ENCODE measurements at regions not wholly inside any gene's neighbourhood (a gene's known extent, or its start where the extent isn't known, plus 50 kb on each side); places are given as distances from the start of the nearest gene placed in this dataset.
"Not testable (repeated sequence)": the region's sequence is repeated elsewhere in the genome, so short reads cannot be mapped to it uniquely, and the experiment has no call there.

DNA sequence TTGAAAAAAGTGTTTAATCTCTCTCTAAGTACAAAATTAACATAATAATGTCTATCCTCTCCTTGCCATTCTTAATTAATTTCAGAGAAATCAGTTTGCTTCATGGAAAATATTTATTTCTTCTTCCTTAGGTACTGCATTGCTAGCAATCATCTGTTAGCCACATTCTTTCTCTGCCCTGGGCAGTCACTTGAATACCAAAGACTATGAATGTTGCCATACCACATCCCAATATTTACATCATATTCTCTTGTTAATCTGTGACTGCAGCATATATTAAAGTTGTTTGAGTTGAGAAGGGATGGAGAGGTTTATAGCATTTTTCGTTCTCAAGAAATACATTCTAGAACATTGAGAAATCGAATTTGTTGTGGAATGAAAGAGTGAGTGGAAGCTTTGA lies 672.8 kb downstream of the PCDH7 start:
- no peak for DNase-seq

DNA sequence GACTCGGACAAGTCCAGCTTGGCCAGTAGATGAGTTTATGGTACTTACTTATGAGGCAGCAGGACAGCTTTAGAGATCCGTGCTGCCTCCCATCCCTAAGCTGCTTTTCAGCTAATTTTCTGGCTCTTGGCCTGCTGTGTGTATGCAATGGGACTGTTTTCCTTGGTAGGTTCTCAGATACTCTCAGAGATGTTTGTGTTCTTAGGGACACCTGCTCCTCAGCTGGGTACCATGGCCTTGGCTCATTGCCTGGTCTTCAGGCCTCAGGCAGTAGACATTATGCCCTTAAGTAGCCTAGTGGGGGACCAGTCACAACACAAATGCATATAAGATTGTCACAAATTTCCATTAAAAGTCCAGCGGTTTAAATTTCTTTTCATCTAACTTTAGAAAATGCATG lies 688.0 kb downstream of the PCDH7 start:
- no peak for DNase-seq

DNA sequence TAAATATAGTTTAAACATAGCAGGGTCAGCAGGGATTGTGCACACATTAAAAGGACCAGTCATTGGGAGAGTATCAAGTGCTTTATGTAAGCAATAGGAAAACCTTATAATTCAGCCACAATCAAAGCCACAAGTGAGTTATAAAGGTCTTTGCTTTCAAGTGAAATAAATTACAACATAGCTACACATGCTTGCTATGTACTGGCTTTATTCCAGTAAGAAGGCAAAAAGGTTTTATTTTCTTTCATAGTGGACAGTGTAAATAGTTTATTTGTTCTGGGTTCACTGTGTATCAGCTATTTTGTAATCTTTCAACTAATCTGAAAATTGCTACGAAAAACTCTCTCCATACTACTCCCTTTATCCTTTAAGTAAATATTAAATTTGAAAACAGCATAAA lies 691.4 kb downstream of the PCDH7 start:
- DNase-seq, result no peak

DNA sequence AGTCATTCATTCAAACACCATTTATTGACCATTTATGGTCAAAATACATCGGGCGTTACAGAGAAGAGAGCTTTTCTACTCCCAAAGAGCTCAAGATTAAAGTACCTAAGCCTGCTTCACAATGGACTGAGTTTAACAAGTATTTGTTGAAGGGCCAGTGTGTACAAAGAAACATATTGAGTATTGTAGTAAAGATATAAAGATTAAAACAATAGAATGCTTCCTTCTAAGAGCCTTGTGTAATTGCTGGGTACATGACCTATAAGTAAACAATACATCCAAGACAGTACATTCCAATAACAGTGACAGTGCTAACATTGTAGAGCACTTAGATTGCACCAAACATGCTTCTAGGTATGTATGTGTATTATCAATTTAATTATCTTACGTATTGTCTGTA lies 695.5 kb downstream of the PCDH7 start:
- DNase-seq, result no peak

DNA sequence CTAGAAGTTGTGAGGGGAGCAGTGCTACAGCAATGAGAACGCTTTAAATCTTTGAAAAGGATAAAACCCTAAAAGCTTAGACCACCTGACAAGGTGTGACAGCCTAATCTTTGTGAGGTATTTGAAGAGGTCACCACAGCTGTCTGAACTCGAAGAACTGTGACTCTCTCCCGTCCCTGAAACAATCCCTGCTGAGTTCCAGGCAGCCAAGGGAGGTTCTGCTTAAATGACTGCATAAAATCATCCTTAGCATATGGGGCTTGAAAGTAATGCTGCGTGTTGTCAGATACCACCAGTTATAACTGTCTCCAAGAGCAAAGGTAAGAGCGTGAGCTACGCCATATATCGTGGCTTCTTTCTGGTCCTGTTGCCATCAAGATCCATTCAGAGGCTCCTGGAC lies 696.3 kb downstream of the PCDH7 start:
- no peak for DNase-seq

DNA sequence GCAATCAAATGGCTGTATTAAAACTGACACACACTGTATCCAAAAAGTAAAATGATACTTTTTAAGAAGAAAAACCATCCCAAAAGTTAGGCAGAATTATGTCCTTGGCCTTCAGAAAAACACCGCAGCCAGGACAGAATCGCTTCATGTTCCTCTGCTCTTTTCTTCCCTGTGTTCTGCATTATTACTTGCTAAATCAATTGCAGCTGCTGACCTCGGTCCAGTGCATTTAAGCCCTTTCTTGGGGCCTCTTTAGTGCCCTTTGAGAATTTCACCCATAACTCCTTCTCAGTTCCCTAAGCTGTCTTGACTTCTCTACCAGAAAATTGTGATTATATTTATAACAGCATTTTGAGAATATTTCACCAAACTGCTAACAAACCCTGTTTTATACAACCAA lies 696.9 kb downstream of the PCDH7 start:
- no peak for DNase-seq

DNA sequence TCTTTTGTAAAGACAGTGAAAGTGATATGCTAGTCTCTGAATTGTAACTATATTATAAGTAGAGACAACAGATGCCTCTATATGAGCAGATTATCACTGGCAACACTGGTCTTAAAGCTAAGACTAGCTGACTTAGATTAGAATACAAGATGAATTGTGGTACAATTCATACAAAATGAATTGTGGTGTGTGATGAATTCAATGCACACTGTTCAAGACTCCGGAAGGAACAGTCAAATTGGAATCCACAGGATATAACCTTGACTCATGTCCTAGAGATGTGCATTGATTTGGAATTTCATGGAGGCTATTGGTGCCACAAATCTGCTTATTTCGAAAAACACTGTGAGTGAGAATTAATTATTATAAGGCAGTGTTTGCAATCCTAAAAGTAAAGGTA lies 701.8 kb downstream of the PCDH7 start:
- DNase-seq, result no peak

DNA sequence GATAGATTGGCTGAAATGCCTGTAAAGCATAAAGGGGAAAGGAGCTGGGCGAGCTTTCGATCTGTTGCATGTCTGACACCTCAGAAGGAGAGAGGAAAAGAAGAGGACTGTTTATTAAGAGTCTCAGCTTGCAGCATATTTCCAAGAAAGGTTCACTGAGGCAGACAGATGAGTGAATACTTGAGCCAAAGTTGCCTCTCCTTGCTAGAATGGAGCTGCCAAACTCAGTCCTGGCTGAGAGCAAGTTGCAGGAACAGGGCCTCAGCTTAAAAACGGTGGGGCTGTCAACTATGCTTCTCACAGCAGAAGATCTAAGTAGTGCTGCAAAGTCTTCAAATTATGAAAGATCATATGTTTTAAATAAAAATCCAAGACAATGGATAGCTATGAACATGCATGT lies 707.5 kb downstream of the PCDH7 start:
- DNase-seq, result no peak

DNA sequence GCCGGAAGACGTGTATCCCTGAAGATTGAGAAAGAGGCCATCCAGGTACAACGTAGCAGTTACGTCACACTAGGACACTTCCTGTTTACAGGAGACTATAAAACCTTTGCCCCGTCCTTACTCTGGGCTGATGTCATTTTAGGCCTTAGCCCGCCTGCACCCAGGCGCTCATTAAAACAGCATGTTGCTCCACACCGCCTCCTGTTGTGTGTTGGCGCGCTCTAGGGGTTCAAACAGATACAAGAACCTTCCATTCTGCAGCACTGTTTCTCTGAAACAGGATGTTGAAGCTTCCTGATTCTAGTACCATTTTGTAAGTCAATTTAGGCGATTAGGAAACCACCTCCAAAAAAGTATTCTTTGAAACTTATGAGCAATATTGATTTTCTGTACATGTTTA lies 722.1 kb downstream of the PCDH7 start:
- no peak for DNase-seq

DNA sequence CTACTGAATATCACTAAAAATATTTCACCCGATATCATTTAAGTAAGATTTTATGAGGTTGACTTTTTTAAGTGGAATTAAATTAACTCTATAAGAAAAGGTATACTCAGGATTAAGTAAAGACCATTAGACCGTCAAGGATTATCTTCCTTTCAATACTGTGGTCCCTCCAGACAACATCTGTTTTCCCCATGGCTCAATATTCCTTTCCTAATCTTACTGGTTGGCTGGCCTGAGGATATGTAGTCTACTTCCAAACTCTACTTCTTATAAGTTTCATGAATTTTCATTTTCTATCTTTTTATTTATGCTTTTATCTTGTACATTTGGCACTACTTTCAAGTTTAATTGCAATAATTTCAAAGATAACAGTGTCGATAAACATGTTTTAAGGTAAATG lies 725.4 kb downstream of the PCDH7 start:
- DNase-seq, result no peak

DNA sequence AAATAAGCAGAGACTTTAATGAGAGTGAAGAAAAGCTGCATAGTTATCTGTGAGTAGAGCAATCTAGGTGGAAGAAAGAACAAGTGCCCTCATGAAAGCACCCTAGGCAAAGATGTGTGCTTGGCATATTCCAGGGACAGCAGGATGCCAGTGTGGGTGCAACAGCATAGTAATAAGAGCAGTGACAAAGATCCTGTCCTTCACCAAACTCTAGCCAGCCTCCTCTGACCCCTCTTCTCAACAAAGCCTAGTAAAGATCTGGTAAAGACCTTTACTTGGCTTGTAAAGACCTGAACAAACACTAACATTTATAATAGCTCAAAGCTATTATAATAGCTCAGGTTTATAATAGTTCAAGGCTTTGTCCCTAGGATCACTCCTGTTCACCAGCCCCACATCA lies 735.4 kb downstream of the PCDH7 start:
- no peak for DNase-seq

DNA sequence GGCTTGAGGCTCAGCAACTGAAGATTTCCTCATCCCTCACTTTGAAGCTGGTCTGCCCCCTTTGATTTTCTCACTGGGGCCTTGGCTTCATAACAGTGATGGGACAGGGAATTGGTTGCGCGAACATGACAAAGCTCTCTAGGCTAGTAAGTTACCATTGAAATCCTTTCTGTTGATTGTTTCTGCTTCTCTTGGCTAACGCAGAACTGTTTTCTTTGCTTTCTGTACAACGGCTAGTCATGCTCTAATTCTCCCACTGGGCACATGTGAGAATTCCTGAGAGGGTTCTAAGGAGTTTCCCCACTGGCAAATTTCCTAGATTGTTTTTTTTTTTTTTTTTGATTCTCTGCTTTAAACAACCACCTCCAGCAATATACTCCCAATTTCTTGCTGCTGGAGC lies 738.6 kb downstream of the PCDH7 start:
- no peak for DNase-seq

DNA sequence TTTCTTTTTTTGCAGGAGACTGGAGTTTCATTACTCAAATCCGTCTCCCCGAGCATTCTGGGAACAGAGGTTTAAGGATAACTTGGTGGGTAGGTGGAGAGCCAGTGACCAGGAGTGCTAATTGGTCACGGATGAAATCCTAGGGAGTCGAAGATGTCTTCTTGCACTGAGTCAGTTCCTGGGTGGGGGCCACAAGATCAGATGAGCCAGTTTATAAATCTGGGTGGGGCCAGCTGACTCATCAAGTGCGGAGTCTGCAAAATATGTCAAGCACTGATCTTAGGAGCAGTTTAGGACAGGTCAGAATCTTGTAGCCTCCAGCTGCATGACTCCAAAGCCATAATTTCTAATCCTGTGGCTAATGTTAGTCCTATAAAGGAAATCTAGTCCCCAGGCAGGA lies 741.3 kb downstream of the PCDH7 start:
- DNase-seq, result no peak

DNA sequence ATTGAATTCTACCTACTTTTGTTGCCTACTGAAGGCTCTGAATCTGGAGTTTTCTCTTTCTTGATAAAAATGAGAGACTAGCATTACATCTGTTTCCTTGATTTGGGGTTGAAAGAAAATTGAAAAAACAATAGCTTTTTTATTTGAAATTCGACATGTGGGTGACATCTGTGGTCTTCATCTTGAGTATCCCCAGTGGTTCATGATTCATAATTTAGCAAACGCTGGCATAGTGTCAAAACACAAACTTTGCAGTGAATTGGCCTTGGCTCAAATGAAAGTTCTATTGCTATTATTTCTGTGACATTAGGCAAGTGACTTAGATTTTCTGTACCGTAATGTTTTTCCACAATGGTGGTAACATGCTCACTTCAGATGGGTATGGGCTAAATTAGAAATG lies 747.6 kb downstream of the PCDH7 start:
- no peak for DNase-seq

DNA sequence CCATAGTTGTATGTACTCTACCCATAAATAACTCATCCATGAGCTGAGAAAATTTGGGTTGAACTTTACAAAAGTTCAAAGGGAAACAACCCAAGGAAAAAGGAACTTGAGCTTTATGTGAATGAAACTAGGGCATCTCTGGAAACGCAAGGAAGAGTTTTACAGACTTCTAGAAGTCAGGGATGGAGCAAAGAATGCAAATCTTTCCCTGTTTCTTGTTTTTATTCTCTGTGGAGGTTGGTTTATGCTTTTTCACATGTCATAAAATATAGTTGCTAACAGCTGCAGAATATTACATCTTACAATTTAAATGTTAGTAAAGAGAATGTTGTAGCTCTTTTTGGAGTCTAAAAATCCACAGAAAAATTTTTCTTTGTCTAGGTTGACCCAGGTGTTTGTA lies 754.1 kb downstream of the PCDH7 start:
- no peak for DNase-seq

DNA sequence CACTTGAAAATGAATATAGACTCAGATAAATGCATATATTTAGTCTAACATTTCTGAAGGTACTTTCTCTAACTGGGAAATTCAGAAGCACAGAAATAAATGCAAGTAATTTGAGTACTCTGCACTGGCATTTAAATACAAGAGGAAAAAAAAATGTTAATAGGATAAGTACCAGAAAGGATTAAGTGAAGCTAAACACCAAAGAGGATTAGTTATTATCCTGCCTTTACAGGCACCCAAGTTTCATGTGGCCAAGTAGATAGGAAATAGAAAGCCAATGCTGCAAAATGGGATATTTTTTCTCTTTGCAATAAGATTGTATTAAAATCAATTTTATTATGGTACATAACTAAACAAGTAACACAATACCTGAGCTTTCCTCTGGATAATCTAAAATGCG lies 762.5 kb downstream of the PCDH7 start:
- no peak for DNase-seq

DNA sequence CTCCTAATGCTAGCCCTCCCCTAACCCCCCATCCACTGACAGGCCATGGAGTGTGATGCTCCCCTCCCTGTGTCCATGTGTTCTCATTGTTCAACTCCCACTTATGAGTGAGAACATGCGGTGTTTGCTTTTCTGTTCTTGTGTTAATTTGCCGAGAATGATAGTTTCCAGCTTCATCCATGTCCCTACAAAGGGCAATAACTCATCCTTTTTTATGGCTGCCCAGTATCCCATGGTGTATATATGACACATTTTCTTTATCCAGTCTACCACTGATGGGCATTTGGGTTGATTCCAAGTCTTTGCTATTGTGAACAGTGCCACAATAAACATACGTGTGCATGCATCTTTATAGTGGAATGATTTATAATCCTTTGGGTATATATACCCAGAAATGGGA lies 779.0 kb downstream of the PCDH7 start:
- not testable (repeated sequence) for DNase-seq

DNA sequence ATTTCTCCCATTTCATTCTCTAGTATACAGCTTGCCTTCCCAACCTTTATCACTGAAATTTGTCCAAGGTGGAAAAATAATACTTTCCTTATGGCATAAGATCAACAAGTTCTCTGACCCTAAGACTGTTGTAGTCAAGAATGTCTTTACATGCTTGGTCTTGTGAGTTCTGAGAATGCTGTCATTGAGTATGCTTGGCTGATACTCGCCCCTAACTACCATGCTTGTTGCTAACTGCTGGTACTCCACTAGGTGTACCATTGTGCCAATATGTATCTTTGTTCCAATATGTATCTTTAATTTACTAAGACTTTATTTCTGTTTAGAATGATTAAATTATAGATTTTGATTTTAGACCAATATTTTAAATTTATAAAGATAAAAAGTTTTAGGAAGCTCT lies 796.4 kb downstream of the PCDH7 start:
- no peak for DNase-seq

DNA sequence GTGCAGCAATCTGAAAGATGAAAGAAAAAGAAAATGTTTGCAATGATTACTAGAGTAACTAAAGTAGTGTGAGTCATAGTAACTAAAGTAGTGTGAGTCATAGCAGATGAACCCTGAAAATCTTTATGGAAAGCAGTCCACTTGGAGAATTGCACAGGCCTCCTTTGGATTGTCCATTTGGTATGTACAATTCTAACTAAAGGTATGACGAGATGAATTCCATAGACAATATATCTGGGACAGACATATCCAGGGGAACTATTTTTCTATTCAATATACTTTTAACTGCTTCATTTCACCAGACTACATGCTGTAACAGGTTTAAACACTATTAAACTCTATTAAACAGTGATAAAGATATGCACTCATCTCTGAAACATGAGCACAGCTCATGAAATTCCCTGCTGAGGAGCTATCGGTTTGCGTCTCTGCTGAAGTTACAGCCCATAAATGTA lies 798.7 kb downstream of the PCDH7 start:
- no peak for DNase-seq

DNA sequence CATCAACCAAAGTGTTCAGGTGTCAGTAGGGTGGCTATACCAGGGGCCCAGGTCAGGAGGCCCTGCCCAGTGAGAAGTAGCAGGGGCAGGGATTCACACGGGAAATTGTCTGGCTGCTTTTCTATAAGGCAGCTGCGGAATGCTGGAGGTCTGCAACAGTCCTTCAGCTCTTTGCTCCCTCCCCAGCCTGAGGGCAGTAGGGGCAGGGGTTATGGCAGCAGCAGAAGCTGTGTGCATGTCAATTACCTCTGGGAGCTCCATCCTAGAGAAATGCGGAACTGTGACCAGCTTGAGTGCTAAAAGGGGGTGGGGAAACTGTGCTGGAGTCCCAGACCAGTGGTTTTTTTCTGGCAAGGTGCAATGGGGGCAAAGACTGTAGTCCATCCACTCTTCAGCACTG lies 810.4 kb downstream of the PCDH7 start:
- no peak for DNase-seq

DNA sequence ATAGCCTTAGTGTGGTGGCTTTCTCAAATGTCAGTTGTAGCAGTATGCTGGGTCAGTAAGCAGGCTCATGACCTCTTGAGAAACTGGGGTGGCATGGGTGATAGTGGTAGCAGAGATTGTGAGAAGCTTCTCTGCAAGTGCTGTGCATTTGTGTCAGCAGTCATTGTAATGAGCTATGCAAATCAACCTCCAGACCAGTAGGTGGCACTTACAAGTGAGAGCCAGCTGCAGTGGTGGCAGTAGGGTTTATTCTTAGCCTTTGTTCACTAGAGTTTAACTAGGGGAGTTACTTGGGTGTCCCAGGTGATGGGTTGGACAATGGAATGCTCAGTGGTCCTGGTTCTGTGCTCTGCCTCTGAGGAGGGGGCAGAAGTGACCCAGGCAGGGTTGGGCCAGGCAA lies 818.7 kb downstream of the PCDH7 start:
- DNase-seq, result no peak

DNA sequence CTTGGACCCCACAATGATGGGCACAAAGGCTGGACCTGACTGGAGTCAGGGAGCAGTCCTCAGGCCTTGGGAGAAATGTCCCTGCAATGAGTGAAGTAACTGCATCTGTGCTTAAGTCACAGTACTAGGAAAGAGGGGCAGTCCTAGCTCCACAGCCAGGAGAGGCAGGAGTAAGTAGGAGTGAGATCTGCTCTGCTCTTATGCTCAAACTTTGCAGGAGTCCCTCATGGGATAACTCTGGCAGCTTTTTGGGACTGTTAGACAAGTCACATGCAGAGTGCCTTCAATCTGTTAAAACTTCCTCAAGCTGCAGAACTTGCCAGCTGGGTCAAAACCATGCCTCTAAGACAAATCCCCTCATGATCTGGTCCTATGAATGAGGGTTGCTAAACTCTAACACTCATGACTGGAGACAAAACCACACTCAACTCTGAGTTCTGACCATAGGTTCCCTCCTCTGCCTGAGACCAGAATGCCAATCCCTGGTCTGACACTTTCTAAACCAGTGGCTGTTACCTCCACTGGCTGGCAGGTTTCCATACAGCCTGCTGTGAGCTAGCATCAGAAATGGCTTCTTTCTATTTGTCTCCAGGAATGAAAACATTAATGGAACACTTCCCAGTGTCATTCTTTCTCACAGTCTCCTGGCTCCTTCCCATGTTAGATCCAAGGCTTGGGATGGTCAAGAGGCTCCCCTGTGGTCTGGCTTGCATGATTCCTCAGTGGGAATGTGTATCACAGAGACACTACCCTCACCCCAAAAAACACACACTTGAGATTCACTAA lies 819.3 kb downstream of the PCDH7 start:
- no peak for DNase-seq

DNA sequence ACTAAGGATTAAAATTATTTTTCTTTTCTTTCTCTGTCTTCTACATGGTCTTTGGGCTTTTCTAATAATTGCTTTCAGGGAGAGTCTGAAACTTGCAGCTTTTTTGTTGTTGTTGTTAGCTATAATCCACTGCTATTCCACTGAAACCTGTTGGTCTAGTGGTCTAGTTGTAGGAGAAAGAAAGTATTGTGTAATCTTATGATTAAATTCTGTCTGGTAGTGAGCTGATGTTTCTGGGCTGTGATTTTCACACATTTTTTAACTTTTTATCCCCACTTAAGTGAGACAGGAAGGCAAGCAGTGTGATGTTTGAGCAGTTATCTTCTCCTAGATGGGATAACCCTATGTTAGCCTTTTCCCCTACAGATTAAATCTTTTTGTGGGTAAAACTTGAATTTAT lies 825.2 kb downstream of the PCDH7 start:
- no peak for DNase-seq

DNA sequence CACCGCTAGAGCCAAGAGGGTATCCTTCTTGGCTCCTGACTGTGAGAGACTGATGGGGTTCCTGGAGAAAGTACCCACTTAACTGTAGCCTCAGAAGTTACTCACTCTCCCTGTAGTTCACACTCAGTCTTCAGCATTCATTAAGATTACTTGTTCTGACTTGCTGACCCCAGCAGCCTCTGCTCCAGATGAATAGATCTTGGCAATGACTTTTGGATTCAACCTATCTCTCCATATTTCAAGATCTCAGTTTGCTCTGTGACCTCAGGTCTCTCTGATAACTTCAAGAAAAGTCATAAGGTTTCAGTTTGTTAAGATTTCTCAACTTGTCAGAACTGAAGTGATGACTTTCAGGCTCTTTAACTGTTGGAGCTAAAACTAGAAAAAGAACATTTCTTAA lies 825.6 kb downstream of the PCDH7 start:
- no peak for DNase-seq

DNA sequence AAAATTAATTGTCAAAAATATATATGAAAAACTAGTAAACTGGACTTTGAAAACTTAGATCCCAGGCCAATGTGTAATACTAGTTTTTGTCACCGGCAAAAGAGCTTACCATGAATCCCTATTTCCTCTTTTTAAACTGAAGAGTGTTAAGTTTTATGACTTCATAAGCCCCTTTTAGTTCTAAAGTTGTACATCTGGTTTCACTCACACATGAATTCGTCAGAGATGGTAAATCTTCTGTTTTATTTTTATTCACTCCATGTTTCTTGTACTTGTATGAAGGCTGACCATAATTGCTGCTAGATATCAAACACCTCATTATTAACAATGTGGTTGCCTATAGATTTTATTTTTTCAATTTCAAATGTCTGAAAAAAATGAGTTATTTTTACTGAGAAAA lies 827.9 kb downstream of the PCDH7 start:
- DNase-seq, result no peak

DNA sequence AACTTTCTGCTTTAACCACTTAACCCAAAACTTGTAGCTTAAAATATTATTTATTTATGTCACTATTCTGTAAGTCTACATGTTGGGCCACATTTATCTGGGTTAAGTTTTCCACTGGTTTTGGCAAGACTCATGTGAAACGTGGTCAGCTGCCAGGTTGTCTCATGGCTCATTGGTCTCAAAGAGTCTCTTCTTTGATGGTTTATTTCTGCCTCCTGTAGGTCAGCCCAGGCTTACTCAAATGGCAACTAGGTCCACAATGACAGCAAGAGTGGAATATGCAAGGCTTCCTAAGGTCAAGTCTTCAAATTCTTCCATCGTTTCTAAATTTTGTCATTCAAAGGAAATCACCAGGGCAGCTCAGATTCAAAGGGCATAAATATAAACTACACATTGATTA lies 828.7 kb downstream of the PCDH7 start:
- DNase-seq, result no peak

Data from NCI-H1048 (cell line).